IPS DF 4.7 (cell line): ENCODE measurements at regions not wholly inside any gene's neighbourhood (a gene's known extent, or its start where the extent isn't known, plus 50 kb on each side); places are given as distances from the start of the nearest gene placed in this dataset.

Source experiments
- DNase-seq: peaks from one replicate; pipeline ENCODE4 v3.0.0-alpha.2; 2013; ENCODE audit warnings: low spot score; ENCODE audit errors: extremely low read depth

DNA sequence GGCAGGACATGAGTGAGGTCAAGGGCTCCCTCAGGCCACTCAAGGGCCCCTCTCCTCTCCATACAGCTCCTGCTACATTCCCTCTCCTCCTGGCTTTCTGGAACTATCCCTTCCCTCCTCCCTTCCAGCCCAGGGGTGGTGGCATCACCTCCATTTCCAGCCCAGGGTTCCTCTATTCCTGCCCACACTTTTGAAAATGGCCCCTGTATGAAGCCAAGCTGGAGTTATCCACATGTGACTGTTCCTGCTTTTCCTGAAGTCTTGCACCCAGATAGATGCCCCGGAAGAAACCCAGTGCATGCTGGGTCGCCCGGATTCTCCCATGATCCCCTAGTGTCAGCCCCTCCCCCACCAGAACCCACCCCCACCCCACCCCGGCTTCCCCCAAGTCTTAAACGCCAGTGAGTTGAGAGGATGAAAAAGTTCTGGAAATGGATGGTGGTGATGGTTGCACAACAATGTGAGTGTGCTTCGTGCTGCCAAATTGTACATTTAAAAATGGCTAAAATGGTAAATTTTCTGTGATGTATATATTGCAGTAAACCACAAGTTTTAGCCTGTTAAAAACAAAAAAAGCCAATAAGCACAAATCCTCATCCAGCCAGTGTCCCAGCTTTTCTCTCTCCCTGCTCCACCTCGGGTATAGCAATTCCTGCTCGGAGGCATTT is 136.9 kb downstream of the SCARB1 start:
- no peak for DNase-seq

DNA sequence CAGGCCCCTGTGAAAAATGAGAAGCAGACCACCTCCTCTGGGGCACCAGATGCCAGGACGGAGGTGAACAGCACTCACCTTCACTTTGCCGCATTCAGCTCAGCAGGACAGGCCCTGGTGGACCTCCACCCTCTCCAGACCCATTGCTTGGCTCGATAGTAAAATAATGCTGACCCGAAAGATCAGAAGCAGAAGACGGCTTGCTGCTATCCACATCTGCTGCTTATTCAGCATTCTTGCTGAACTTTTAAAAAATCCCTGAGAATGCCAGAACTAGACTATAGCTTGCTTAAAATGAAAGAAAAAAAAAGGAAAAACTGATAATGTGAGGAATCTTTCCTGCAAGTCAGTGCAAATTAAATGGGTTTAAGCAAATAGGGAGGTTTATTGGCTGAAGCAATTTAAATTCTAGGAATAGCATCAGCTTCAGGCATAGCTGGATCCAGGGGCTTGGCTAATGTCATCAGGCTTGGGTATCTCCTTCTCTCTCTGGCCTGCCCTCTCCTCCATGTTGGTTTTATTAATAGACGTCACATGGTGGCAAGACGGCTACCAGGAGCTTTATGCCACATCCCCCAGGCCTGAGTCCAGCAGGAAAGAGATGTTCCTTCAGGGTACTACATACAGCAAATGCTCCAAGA is 137.9 kb downstream of the SCARB1 start:
- no peak for DNase-seq

DNA sequence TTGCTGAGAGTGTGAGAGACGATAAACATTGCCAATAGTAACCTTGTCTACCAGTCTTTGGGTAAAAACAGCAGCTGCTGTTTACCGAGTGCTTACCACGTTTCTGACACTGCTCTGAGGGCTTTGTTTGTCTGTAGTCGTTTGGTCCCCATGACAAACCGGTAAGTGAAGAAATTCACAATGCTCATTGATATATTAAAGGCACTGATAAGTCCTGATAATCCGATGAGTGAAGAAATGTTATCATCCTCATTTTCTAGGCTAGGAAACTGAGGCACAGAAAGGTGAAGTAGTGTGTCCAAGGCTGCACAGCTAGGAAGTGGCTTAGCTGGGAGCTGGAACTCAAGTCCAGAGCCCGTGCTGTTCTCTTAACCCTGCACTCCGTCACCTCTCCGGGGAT is 138.6 kb downstream of the SCARB1 start:
- no peak for DNase-seq

DNA sequence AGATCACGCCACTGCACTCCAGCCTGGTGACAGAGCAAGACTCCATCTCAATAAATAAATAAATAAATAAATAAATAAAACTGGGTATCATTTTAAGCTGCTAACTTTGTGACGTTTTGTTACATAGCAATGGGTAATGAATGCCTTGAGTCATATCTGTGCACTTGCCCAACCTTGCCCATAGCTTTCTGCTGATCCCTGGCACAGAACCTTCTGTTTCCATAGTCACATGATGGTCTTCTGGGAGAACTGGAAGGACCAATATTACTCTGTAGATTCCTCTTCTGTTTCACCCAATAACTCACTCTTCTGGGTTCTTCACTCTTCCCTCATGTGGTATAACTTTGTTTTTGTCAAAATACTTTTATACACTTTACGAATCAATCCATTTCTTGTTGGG is 140.8 kb downstream of the SCARB1 start:
- DNase-seq, result no peak

DNA sequence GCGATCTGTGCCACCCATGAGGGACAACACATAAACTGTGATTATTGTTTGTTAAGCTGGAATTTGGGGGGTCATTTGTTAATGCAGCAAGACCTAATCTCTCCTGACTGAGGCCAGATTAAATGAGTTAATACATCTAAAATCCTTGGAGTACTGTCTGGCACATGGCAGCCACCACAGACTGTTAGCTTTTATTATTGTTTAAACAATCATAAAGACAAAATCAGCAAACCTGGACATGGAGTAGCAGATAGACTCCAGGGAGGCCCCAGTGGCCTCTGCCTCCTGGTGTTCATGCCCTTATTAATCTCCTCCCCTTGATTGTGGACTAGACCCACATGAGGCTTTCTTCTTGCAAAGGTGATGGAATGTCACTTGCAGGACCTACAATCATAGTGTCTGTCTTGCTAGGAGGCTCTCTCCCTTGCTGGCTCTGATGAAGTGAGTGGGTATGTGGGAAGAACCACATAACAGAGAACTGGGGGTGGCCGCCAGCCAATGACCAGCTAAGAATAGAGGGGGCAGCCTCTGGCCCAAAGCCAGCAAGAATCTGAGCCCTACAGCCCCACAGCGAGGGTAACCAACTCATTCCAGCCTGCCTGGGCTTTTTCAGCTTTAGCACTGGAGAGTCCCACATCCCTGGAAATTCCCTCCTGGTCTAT is 142.0 kb downstream of the SCARB1 start:
- DNase-seq, result no peak

DNA sequence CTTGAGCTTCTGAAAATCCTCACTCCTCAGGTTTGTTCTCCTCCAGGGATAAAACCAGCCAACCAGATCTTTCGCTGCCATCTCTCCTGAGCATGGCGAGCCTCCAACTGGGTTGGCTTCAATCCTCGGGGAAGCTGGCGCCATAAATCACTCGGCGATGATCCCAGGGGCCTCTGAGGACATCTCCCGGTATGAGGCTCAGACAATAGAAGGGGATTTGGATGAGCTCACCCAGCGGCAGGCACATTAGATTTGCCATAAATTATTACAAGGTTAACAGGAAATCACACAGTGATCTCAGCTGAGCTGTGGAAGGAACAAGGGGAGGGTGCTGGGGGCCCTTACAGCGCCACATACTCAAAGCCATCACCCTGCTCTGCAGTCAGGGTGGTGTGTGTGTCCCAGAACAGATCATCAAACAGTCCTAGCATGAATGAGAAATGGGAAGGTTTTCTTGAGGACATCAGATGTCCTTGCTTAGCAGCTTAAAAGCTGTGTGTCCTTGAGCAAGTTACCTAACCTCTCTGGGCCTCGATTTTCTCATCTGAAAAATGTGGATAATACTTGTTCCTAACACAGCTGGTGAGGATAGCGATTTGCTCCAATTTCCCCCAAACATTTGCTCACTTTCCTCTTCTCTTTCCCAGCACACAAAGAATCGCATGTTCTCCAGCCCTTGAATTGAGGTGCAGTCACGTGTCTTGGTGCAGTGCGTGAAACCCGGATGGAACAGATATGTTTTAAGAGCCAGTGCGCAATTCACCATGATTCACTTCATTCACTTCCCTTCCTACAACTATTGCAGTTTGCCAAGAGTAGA is 142.8 kb downstream of the SCARB1 start:
- no peak for DNase-seq

DNA sequence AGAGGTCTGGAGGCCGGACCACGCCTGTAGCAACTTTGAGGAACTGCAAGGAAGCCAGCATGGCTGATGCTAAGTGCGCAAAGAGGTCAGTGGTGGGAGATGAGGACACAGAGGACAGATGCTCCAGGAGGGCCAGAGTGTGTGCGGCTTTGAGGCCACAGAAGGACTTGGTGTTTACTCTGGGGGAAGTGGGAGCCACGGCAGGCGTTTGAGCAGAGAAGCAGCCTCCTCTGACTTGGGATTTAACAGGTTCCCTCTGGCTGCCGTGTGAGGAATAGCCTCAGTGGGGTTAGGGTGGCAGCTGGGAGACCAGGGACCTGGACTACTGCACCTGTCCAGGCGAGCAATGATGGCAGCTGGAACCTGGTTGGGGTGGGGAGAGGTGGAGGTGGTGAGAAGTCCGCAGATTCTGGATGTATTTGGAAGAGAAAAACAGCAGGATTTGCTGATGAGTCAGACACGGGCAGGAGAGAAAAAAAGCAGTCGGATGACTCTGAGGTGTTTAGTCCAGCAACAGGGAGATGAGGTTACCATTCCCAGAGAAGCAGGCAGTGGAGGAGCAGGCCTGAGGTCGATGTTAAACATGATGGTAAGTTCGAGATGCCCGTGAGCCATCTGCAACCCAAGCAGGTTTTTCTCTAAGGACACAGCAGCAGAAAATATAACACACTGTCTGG is 143.5 kb downstream of the SCARB1 start:
- no peak for DNase-seq

DNA sequence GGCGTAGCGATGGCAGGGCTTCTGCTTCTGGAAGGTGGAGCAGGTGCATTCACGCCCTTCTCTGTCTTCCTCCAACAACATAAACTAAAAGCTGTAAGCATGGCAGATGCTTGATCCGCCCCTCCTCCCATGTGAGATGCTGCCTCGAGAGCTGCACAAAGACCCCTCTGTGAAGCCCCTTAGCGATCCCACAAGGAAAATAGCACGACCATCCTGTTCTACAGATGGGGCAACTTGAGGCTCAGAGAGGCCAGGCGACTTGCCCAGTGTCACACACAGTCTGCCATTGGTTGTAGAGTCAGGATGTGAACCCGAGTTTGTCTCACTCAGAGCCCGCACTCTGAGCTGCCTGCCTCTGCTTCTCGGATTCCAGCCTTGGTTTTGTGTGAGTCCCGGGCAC is 144.4 kb downstream of the SCARB1 start:
- DNase-seq, result no peak

DNA sequence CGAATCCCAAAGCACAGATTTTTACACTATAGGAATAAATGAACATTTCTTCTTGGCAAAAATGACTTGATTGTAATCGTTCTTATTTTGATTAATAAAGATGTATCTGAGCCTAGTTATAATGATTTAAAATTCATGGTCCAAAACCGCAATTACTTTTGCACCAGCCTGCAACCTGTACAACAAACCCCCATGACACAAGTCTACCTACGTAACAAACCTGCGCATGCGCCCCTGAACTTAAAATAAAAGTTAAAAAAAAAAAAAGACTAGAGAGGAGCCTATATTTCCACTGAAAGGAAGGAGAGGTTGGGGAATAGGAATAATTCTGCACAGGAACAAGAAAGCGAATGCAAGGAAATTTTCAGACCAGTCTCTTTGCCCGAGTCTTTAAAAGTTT is 145.2 kb downstream of the SCARB1 start:
- DNase-seq, result no peak

DNA sequence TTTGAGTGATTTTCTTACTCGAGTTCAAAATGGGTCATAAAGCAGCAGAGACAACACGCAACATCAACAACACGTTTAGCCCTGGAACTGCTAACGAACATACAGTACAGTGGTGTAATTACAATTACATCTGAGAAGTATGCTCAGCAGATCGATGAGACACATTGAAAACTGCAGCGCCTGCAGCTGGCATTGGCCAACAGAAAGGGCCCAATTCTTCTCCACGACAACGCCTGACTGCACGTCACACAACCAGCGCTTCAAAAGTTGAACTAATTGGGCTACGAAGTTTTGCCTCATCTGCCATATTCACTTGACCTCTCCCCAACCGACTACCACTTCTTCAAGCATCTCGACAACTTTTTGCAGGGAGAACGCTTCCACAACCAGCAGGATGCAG is 145.6 kb downstream of the SCARB1 start:
- DNase-seq, result no peak

DNA sequence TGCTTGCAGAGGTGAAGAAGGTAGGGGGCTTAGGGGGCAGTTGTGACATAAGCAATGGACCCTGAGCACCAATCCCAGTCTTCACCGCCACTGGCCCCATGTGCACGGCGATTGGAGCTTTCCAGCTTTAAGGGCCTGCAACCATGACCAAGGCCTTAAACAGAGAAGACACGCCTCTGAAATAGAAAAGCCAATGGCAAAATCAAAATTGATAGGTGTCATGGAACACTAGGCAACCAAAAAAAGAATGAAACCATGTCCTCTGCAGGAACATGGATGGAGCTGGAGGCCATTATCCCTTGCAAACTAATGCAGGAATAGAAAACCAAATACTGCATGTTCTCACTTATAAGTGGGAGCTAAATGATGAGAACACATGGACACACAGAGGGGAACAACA is 146.3 kb downstream of the SCARB1 start:
- DNase-seq, result no peak

DNA sequence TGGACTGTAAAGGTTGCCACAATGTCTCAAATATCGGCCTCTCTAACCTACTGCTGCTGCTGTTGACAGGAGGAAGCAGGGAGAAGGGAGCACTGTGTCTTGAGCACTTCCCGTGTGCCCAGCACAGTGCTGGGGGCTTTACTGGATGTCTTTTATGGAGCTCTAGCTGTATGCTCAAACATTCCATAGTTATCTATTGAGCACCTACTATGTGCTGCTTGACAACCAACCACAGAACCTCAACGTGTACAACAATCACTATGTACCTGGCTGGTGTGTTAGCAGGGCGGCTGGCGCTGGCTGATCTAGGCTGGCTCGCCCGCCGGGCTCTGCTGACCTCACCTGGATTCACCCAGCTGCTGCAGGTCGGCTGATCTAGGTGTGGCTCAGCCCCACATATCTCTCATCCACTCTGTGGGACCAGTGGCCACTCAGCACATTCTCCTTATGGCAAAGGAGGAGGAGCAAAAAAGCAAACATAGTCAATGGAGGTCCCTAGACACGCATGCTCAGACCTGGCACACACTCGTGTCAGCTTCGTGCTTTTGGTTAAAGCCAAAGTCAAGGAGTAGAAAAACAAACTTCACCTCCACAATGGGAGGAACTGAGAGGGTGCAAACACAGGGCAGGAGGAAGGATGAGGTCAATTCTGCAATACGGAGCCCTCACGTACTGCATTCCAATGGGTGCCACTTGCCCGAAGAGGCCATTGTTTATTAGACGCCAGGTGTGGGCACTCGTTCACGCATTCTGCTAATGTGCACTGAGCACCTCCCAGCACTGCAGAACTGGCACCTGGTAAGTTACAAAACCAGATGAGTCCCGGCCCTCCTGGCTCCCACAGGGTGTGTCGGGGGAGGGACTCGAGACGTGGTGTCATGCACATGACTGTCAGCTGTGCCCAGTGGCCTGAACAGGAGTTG is 147.2 kb downstream of the SCARB1 start:
- no peak for DNase-seq

DNA sequence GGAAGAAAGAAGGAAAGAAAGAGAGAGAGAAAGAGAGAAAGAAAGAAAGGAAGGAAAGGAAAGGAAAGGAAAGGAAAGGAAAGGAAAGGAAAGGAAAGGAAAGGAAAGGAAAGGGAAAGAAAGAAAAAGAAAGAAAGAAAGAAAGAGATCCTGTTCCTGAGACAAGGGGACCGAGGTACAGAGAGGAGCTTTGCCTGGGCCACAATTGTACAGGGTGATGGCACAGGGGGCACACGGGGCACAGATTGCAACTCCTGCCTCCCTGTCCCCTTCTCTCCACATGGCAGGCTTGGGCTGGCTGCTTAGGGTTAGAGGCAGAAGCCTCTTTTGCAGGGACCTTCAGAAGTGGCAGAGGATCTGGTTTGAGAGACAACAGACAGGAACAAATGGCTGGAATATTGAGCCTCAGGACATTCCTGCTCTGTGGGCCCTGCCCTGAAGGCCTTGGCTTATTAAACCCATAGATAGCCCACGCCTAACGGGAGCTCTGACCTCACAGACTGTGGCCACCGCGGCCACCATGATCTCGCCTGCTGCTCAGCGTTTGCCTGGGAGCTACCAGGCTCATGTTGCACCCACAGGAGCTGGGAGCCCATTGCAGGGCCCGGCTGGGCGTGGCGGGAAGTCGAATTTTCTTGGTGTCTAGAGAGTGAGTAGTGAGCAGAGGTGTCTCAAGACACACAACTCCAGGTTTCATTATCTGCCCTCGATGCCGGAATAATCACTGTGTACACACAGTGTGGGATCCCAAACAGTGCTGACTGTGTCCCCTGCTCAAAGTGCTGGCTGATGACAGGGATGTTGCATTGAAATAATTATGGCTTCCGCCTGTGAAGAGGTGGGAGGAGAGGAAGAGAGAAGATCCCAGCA is 147.9 kb upstream of the NCOR2 start:
- no peak for DNase-seq

DNA sequence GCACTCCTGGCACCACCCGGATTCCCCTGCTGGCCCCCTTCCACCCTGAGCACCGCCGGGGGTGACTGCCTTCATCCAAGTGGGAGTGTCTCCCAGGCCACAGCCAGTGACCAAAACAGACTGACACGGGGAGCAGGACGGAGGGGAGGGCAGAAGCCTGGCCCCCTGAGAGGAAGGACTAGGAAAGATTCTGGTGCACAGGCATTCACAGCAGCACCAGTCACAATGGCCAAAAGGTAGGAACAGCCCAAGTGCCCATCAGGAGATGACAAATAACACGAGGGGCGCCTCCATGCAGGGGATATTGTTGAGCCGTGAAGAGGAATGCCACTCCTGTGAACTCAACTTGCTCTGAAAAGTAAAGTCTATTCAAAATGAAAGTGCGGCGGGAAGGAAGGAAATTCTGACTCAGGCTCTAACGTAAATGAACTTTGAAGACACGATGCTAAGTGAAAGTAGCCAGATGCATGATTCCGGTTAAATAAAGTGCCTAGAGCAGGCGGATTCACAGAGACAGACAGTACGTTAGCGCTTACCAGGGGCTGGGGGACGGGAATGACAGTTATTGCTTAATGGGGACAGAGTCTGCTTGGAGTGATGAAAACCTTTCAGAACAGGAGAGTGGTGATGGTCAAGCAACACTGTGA is 146.1 kb upstream of the NCOR2 start:
- no peak for DNase-seq

DNA sequence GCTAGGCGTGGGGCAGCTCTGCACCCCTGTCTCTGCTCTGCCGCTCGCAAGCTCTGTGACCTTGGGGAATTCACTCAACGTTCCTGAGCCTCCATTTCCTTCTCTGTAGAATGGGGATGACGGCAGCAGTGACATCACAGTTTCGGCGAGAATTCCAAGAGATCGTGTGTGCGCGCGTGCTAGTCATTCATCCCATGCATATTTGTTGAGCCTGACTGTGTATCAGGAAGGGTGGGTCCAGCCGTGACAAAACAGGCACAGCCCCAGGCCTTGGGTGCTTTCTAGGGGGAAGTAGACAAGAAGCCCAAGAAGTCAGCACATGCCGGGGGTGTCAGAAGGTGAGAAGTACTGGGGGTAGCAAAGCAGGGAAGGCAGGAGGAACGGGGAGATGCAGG is 145.6 kb upstream of the NCOR2 start:
- DNase-seq, result no peak

DNA sequence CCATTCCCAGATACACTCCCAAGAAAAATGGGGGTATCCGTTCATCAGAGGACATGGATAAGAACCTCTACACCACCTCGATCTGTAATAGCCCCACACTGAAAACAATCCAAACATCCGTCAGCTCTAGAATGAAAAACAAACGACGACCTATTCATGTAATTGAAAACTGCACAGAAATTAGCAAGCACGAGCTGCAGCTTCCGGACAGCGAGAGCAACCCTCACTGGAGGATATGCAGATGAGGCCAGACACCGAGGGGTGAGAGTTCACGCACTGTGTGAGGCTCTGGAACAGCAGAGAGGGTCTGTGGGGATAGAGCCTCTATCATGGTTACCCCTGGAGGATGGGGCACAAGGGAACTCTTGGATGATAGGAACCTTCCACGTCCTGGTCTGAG is 143.9 kb upstream of the NCOR2 start:
- no peak for DNase-seq

DNA sequence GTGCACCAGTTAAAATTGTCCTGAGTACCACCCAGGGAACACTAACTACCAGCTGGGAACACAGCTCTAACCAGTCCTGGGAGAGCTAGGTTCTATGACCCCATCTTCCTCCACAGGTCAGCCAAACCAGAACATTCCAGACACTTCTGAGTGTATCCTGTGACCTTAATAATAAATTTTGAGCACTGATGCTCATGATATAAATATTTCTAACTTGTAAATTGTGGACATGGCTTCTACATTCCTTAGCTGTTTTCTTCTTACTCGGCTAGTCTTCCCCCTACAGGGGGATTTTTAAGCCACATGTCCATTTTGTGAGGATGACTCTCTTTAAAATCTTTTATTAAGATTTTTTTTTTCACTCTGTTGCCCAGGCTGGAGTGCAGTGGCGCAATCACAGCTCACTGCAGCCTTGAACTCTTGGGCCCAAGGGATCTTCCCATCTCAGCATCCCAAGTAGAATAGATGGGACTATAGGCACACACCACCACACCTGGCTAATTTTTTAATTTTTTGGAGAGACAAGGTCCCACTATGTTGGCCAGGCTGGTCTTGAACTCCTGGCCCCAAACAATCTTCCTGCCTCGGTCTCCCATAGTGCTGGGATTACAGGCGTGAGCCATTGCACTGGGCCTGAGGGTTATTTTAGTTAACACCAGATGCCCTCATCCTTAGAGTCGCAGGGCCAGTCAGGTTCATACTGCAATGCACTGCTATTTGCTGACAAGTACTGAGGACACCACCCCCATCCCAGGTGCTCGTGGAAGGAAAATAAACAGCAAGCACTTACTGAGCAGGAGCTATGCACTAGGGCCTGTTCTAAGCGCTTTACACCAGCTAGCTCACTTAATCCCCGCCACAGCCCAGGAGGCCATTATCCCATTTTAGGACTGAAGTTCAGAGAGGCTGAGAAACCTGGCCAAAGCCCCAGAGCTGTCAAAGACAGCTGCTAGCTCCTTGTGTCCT is 142.6 kb upstream of the NCOR2 start:
- no peak for DNase-seq

DNA sequence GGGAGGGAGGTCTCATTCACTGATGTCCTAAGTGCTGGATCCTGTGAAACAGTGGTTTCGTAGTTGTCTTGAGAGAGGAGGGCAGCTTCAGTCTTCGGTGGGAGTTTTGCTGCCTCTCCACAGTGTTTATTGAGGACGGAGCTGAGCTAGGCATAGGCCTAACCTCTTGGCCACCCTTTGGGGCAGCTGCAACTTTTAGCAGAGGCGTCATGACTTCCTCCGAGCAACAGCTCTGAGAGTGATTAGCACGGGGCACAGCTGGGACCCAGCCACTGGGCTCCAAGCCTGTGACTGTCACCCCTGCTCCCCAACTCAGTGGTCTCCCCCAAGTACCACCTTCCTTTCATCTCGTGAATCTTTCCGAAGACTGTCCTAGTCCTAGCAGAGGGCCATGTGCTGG is 139.9 kb upstream of the NCOR2 start:
- no peak for DNase-seq
